HL-60 (cell line): ENCODE measurements at regions not wholly inside any gene's neighbourhood (a gene's known extent, or its start where the extent isn't known, plus 50 kb on each side); places are given as distances from the start of the nearest gene placed in this dataset.

Experiments
- DNase-seq, 2 experiments: peaks; one replicate each; pipeline ENCODE4 v3.0.0-alpha.2; 2010 to 2020; ENCODE audit warnings: low read depth in 1 of 2, low spot score in 1 of 2
- H3K27ac ChIP-seq: fragments of 250-450 bp; sonication (Bioruptor Pico); replicated peaks from 2 replicates; pipeline ENCODE4 v1.5.1; 2020; ENCODE audit warnings: mild to moderate bottlenecking, moderate library complexity
- H3K27me3 ChIP-seq: fragments of 250-450 bp; sonication (Bioruptor Pico); 2 replicates; pipeline ENCODE4 v1.5.1; 2021; ENCODE audit warnings: mild to moderate bottlenecking, moderate library complexity; ENCODE audit not compliant: insufficient read depth, poor library complexity, severe bottlenecking
- H3K4me3 ChIP-seq: replicated peaks from 2 replicates; pipeline ENCODE4 v1.5.1; 2011; ENCODE audit warnings: mild to moderate bottlenecking, control low read depth, low read length; ENCODE audit not compliant: insufficient read depth
- GABPA ChIP-seq: IDR thresholded peaks from 2 replicates; pipeline ENCODE4 v1.6.1; 2012; ENCODE audit warnings: low read depth
- POLR2AphosphoS5 ChIP-seq: IDR thresholded peaks from 2 replicates; pipeline ENCODE4 v1.6.1; 2012; ENCODE audit warnings: low read depth
- SPI1 ChIP-seq: IDR thresholded peaks from 2 replicates; pipeline ENCODE4 v1.6.1; 2012; ENCODE audit warnings: low read depth, mild to moderate bottlenecking, borderline replicate concordance
- TF ChIP-seq, protein P1 (sequence below): IDR thresholded peaks from one replicate; pipeline ENCODE4 v1.5.1; 2011; ENCODE audit warnings: low read length, control low read depth, inconsistent platforms; ENCODE audit not compliant: insufficient read depth
- TF ChIP-seq, protein P2 (sequence below): IDR thresholded peaks from 2 replicates; pipeline ENCODE4 v1.6.1; 2012; ENCODE audit warnings: low read depth; ENCODE audit not compliant: insufficient replicate concordance

DNA sequence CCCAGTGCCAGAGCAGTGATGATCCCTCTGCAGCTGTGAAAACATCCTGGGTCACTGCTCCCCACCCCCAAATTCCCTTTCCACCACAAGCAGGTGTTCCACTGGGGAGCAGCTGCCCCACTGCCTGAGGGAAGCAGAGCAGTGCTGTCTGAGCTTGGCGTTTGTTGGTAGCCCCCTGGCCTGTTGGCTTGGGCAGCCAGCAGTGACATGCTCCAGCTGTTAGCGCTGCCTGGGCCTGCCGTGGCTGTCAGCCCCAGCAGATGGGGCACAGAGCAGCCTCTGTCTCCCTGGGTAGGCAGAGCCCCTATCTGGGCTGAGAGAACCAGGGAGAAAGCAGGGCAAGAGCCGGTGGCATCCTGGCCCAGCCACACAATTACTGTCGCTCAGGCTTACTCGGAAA lies 247.7 kb downstream of the GLI2 start:
- Histone ChIP-seq H3K27ac (no peak overlapping the region), H3K4me3 (no peak overlapping the region), H3K27me3 (no peaks in the 10 kb centered on the region)
- DNase-seq, result no peak
- TF ChIP-seq, protein P1, sequence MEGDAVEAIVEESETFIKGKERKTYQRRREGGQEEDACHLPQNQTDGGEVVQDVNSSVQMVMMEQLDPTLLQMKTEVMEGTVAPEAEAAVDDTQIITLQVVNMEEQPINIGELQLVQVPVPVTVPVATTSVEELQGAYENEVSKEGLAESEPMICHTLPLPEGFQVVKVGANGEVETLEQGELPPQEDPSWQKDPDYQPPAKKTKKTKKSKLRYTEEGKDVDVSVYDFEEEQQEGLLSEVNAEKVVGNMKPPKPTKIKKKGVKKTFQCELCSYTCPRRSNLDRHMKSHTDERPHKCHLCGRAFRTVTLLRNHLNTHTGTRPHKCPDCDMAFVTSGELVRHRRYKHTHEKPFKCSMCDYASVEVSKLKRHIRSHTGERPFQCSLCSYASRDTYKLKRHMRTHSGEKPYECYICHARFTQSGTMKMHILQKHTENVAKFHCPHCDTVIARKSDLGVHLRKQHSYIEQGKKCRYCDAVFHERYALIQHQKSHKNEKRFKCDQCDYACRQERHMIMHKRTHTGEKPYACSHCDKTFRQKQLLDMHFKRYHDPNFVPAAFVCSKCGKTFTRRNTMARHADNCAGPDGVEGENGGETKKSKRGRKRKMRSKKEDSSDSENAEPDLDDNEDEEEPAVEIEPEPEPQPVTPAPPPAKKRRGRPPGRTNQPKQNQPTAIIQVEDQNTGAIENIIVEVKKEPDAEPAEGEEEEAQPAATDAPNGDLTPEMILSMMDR, result no peak
- no peak for TF ChIP-seq POLR2AphosphoS5

DNA sequence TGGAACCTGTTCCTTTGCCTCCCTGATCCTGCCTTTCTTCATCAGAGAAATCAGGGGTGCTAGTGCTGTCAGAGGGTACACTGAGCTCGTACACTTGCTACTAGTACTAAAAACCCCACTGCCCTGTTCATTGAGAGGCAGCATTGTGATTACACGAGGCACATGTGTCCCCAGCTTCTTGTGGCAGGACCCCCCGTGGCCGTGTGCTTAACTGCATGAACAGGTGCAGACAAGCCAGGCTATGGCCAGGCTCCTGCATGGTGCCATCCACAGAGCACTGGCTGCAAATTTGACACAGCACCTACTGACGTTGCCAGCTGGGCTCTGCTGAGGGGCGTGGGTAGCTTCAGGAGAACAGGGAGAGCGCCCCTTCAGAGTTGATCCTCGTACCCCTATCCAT lies 248.4 kb downstream of the GLI2 start:
- no peak for DNase-seq
- TF ChIP-seq, protein P1, result no peak
- TF ChIP-seq, protein P2, sequence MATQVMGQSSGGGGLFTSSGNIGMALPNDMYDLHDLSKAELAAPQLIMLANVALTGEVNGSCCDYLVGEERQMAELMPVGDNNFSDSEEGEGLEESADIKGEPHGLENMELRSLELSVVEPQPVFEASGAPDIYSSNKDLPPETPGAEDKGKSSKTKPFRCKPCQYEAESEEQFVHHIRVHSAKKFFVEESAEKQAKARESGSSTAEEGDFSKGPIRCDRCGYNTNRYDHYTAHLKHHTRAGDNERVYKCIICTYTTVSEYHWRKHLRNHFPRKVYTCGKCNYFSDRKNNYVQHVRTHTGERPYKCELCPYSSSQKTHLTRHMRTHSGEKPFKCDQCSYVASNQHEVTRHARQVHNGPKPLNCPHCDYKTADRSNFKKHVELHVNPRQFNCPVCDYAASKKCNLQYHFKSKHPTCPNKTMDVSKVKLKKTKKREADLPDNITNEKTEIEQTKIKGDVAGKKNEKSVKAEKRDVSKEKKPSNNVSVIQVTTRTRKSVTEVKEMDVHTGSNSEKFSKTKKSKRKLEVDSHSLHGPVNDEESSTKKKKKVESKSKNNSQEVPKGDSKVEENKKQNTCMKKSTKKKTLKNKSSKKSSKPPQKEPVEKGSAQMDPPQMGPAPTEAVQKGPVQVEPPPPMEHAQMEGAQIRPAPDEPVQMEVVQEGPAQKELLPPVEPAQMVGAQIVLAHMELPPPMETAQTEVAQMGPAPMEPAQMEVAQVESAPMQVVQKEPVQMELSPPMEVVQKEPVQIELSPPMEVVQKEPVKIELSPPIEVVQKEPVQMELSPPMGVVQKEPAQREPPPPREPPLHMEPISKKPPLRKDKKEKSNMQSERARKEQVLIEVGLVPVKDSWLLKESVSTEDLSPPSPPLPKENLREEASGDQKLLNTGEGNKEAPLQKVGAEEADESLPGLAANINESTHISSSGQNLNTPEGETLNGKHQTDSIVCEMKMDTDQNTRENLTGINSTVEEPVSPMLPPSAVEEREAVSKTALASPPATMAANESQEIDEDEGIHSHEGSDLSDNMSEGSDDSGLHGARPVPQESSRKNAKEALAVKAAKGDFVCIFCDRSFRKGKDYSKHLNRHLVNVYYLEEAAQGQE, result no peak
- TF ChIP-seq GABPA (no peak), POLR2AphosphoS5 (no peak), SPI1 (no peak)
- Histone ChIP-seq H3K27me3 (no peaks in the 10 kb centered on the region), H3K4me3 (no peak overlapping the region), H3K27ac (no peak overlapping the region)

DNA sequence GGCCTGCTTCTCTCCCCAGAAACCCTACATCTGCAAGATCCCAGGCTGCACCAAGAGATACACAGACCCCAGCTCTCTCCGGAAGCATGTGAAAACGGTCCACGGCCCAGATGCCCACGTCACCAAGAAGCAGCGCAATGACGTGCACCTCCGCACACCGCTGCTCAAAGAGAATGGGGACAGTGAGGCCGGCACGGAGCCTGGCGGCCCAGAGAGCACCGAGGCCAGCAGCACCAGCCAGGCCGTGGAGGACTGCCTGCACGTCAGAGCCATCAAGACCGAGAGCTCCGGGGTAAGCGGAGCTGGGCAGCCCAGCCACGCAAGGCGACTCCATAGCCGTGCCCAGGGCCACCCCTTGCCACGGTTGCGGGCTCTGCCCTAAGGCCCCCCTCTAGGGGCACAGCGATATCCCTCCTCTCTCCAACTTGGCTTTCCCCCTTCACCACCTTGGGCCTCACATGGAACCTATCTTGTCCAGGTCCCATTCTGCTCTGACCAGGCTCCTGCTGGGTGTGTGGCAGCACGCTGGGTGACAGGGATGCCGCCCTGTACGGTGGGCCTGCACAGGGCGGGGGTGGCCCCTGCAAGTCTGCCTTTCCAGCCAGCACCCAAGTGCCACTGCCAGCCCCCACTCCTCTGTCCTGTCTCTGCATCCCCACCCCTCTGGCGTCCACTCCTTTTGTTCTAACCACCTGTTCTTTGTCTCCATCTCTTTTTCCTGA lies 248.9 kb downstream of the GLI2 start:
- no peak for TF ChIP-seq GABPA
- no peak for TF ChIP-seq SPI1
- no peak for TF ChIP-seq POLR2AphosphoS5
- TF ChIP-seq, protein P2, result no peak
- TF ChIP-seq, protein P1, result no peak
- Histone ChIP-seq H3K27ac (no peak overlapping the region), H3K4me3 (no peak overlapping the region), H3K27me3 (no peaks in the 10 kb centered on the region)
- DNase-seq, result no peak

DNA sequence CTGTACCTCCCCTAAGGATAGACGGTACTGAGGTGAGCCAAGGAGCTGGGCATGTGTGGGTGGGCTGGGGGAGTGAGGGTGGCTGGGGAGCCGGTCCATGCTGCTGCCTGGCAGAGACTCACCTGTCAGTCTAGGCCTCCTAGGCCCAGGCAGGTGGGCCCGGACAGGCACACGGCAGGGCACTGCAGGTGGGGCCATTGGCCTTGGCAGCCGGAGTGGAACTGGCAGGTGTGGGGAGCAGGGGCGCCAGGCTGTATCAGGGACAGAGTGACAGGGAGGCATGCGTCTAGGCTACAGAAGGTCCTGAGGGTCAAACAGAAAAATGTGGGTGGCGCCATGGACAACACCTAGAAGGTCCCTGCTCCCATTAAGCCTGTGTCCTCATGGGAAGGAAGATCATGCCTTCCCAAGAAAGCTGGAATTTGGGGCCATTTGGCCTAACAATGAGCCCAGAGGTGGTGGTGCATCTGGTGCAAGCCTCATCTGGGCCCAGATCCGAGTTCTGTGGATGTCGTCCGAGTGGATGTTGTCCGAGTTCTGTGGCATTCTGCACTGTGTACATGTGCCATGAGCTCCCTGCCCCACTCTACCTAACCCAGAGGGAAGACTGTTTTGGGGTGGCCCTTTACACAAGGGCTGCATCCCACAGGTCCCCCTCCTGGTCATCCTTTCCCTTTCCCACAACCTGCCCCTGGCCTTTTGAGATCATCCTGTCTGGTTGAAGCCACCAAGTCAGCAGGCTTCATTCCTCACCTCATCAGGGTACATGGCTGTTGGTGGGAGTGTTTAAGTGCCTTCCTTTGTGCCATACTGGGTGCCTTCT lies 249.7 kb downstream of the GLI2 start:
- Histone ChIP-seq H3K27me3 (no peaks in the 10 kb centered on the region), H3K4me3 (no peak overlapping the region), H3K27ac (no peak overlapping the region)
- no peak for DNase-seq
- no peak for TF ChIP-seq POLR2AphosphoS5
